ENCODE measurements at regions not wholly inside any gene's neighbourhood (a gene's known extent, or its start where the extent isn't known, plus 50 kb on each side); places are given as distances from the start of the nearest gene placed in this dataset.
"Not testable (repeated sequence)": the region's sequence is repeated elsewhere in the genome, so short reads cannot be mapped to it uniquely, and the experiment has no call there.

DNA sequence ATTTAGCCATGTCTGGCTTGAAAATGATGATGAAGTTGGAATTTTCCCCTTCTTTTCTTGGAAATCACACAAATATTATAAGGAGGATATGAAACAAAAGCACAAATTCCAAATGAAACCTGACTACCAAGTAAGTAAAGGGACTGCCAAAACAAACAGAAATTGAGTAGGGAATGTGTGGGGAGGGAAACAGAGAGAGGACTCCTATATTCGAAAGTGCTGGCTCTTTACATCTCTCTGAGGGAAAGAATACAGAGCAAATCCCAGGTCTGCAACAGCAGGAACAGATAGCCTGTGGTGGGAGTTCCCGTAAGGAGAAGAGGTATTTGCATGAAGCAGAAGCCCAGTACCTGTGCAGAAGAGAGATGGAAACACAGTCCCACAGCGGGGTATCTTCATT lies 583.7 kb downstream of the EPM2A start:
- DNase-seq: no peak

DNA sequence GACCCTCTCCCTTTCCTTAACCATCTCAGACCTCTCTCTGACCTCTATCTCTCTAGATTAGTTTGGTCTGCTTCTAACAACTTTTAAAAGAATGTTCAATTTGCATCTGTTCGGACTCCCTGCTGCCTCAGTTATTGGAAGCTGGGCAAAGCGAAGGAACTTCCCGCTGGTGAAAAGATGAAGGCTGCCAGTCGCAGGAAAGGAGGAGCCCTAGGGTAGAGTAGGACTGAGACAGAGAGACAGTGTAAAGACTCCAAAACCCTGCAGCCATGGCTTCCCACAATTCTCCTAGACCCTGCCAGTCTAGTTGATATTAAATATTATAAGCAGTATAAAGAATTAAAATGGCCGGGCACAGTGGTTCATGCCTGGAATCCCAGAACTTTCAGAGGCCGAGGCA lies 581.8 kb downstream of the EPM2A start:
- DNase-seq: no peak

DNA sequence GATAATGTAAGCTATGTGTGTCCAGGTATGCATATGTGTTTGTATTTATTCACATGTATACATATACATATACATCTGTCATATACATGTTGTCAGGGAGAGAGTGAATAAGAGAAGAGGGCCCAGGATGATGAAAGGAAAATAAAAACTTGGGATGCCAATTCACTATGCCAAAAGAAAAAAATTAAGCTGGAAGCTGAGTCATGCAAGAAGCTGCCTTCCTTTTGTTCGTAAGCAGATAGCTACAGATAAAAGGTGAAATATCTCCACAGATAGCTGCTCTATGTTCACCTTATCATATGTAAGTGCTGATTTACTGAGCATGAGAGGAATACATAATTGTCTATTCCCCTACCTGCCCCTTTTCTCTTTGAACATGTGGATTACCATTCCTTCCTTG lies 579.9 kb downstream of the EPM2A start:
- no peak for DNase-seq

DNA sequence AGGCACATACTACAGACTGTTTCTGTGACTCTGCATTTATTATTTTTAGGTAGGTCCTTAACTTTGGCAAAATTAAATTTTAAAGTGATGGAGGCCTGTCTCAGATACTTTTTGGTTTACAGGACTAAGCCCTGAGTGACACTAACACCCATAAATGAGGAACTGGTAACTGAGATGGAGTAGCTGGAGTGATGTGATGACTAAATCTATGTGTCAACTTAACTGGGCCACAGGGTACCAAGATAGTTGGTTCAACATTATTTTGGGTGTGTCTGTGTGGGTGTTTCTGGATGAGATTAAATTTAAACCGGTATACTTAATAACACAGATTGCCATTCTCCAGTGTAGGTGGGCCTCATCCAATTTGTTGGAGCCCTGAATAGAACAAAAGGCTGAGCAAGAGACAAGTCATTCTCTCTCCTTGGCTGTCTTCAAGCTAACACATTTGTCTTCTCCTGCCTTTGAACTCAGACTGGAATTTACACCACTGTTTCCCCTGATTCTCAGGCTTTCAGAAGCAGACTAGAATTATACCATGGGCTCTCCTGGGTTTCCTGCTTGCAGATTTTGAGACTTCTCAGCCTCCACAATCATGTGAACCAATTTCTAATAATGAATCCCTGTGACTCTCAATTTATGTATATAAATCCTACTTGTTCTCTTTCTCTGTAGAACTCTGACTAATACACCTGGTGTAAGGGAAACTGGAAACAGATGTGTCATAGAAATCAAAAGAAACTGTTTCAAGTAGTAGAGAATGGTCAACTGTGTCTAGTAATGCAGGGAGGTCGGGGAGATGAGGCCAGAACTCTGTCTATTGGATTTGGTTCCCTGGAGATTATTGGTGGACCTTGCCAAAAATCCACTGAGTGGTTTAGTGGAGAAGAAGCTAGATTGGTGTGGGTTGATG lies 579.2 kb downstream of the EPM2A start:
- no peak for DNase-seq

DNA sequence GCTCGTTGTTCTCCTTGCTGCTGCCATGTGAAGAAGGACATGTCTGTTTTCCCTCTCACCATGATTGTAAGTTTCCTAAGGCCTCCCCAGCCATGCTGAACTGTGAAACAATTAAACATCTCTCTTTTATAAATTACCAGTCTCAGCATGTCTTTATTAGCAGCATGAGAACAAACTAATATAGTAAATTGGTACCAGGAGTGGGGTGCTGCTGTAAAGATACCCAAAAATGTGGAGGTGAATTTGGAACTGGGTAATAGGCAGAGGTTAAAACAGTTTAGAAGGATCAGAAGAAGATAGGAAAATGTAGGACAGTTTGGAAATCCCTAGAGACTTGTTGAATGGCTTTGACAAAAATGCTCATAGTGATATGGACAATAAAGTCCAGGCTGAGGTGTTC lies 576.7 kb downstream of the EPM2A start:
- DNase-seq: not testable (repeated sequence)

DNA sequence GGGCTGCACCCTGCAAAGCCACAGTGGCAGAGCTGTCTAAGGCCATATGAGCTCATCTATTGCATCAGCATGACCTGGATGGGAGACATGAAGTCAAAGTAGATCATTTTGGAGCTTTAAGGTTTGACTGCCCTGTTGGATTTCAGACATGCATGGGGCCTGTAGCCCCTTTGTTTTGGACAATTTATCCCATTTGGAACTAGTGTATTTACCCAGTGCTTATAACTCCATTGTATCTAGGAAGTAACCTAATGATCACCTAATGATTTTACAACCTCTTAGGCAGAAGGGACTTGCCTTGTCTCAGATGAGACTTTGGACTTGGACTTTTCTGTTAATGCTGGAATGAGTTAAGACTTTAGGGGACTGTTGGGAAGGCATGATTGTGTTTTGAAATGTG lies 575.4 kb downstream of the EPM2A start:
- DNase-seq: no peak

DNA sequence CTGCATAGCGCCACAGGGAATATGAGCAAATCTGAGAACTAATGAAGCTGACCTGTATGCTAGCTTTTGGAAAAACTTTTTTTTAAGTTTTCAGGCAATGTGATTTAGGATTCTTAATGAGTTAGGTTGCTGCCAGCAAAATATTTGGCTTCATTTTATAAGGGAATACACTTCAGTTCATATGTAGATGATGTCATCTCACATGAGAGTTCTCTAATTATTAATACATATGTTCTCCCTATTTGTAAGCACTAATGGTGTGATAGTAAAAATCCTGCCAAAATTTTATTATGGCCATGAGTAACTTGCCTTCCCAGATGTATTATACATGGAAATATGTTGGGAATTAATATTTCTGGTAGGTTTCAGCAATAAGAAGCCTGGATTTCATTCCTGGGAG lies 573.8 kb downstream of the EPM2A start:
- no peak for DNase-seq

DNA sequence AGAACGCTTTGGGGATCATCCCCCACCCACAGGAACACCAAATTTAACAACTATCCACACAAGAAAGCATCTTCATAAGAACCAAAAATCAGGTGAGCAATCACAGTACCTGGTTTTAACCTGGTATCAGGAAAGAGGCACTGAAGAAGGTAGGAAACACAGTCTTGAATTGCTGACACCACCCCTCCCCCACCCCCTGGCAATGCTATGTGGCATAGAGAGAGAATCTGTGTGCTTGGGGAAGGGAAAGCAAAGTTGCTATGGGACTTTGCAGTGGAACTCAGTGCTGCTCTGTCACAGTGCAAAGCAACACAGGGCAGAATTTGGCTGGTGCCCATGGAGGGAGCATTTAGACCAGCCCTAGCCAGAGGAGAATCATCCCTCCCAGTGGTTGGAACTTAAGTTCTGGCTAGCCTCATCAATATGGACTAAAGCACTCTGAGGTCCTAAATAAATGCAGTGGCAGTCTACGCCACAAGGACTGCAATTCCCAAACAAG lies 565.5 kb downstream of the EPM2A start:
- no peak for DNase-seq

DNA sequence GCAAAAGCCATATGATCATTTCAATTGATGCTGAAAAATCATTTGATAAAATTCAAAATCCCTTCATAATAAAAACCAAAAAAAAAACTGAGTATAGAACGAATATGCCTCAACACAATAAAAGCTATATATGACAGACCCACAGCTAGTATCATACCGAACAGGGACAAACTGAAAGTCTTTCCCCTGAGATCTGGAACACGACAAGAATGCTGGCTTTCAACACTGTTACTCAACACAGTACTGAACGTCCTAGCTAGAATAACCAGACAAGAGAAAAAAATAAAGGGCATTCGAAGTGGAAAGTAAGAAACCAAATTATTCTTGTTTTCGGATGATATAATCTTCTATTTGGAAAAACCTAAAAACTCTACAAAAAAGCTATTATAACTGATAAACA lies 559.9 kb downstream of the EPM2A start:
- no peak for DNase-seq

DNA sequence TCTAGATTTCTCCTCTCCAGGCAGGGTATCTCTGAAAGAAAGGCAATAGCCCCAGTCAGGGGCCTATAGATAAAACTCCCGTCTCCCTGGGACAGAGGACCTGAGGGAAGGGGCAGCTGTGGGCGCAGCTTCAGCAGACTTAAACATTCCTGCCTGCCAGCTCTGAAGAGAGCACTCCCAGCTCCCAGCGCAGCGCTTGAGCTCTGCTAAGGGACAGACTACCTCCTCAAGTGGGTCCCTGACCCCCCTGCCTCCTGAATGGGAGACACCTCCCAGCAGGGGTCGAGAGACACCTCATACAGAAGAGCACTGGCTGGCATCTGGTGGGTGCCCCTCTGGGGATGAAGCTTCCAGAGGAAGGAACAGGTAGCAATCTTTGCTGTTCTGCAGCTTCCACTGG lies 556.9 kb downstream of the EPM2A start:
- DNase-seq: no peak

DNA sequence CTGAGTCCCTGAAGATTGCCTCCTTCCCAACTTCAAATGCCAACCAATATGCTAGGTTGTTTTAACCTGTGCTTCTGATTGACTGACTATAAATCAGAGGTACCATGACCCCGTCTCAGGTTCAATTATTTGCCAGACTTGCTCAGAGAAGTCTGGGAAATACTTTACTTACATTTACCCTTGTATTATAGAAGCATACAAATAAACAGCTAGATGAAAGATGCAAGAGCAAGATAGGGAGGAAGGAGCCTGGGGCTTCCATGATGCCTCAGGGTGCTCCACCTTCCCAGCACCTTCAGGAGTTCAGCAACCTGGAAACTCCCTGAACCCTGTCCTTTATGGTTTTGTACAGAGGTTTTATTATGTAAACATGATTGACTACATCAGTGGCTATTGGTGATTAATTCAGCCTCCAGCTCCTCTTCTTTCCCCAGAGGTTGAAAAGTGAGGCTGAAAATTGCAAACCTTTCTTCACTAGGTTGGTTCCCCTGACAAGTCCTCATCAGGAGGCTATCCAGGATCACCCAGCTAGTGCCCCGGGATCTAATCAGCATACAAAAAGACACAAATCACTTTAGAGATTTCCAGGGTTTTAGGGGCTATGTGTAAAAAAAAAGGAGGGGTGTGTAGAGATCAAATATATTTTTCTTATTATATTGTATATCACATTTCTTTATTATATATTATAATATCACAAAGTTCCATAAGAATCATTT lies 547.7 kb downstream of the EPM2A start:
- no peak for DNase-seq

DNA sequence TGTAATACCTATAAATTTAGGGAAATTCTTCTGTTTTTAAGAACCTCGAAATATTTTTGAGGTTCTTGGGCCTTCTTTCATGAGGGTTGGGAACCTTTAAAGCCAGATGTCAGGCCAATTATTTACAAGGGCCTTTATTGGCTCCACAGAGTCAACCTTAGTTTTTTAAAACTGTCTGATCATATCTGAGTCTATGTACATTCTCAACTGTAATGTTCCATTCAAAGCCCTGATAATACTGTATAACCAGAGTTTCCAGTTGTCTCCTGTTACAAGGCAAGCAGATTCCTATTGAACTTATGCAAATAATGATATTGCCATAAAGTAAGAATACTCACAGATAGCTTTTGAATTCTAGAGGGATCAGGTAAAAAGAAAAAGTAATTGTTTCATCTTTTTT lies 545.5 kb downstream of the EPM2A start:
- DNase-seq: peak; percentile 20

DNA sequence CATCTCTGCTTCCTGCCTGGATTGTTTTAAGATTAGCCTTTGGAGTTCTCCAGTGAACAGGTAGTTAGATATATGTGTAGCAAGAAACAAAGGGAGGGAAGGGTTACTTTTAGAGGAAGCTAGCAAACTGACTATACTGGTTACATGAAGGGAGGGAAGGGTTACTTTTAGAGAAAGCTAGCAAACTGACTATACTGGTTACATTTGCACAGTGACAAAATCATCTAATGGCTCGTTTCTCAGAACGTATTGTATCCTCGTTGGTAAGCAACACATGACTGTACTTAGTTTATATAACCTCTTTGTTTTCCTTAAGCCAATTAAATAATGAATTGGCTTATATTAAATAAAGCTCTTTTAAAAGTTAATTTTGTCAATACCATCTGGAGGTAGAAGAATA lies 540.9 kb downstream of the EPM2A start:
- no peak for DNase-seq

DNA sequence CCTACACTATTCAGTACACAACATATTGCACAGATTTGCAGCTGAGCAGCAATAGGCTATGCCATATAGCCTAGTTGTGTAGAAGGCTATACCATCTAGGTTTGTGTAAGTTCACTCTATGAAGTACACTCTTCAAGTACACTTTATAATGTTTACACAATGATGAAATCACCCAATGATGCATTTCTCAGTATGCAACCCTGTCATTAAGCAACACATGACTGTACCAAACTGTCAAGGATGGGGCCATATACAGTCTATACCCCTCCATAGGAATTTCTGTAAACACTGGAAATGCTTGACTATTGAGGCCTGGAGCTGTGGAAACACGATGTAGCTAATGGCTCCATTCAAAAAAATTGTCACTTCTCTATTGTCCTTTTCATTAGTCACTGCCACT lies 535.4 kb downstream of the EPM2A start:
- DNase-seq: no peak

DNA sequence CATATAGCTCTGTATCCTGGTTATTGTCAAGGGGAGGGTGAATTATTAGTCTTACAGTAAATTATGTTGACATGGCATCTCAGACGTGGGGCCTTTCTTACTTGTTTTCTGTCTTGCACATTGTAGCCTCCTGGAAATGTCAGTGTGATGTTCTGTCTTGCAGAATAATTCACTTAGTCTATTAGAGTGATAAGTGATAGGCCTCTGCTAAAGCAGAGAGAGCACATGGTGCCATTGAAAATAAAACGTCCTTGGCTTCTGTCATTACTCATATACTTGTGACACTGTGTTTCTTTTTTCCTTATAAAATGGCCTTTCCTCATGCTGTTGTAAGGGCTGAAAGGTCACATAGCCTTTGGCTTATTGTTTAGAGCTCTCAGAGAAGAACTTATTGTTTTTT lies 531.0 kb downstream of the EPM2A start:
- DNase-seq: no peak

DNA sequence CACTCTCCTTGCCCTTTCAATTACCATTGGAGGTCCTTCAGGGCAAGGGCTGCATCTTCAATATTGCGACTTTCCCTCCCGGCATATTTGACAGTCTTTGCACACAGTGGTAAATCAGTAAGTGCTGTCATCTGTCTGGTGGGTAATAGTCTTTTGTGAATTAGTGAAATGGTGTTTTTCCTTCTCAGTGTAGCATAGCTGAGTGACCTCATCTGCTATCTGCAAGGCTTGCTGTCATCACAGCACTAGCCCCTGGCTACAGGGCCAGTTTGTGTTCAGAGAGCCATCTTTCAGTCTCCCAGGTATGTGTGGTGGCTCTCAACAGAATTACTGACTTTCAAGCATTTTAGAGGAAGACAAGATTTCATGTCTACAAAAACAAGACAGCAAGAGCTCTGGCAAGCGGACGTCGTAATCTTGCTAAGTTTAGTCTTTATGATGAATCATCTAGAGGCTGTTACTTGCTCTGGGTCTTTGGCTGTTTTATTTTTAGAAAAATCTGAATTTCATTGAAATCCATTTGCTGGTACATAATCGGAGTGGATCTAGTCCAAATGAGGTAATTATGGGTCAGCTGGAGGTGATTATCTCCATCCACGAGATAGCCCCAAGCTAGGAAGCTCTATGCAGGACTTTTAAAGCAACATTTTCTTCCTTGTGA lies 528.9 kb downstream of the EPM2A start:
- no peak for DNase-seq

DNA sequence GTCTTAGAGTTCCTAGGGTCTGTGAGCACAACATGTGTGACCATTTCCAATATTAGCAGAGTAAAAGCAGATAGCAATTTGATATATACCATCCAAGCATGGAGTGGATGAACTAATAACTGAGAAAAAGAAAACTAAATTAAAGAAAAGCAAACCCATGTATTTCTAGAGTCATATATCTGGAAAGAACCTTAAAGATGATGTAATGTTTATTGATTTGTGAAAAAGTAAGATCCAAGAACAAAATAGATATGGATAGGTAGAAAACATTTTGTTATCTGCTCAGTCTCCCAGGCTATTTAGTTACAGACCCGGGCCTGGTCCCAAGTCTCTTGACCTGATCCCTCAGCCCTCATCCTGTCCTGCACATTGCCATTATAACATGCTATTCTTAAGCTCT lies 526.8 kb downstream of the EPM2A start:
- no peak for DNase-seq

DNA sequence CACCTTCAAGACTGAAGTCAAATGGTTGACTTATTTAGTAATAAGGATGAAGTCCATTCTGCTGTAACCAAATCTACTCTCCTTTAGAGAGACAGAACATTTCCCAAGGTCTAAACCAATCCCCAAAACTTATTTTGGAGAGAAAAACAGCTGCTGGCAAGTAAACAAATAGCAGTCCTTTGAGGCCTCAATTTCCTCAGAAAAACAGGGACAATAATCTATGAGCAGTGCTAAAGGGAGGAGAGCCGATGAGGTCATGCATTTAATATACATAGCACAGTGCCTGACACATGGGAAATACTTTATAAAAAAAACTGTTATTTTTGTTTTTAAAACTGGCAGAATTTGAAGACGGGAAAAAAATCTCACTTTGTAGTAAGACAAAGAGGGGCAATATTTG lies 526.0 kb downstream of the EPM2A start:
- no peak for DNase-seq

DNA sequence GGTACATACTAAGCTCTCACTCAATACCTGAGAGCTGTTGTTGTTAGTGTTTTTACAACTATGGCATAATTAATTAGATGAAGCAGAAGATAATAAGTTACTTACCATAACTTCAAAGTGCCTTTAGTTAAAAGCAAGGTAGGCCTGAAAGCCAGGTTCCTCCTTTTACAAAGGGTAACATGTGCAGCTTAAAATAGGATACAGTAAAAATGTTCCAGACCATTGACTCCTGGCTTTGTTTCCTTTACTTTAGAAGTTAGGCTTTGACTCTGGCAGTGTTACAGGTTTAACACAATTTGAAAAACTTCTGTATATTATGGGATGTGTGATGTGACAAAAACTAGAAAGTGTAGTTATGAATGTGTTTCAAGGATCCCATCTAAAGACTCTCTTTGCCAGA lies 522.5 kb downstream of the EPM2A start:
- DNase-seq: no peak

DNA sequence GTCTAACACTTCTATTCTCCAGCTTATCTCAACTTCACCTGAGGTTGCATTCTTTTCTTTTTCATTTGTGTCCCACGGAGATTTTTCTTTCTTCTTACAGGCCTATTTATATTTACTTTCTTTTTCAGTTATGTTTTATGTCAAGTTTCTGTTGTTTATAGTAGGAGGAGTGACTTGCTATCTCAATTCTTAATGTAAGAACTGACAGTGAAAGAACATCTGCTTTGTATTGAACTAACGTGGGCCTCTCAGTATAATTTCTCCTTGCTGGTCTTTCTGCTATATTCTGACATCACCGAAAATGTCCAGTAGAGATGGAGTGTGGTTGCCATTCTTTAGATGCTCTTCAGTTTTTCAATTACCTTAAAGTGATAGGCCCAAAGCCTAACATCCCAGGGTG lies 521.7 kb downstream of the EPM2A start:
- DNase-seq: no peak

DNA sequence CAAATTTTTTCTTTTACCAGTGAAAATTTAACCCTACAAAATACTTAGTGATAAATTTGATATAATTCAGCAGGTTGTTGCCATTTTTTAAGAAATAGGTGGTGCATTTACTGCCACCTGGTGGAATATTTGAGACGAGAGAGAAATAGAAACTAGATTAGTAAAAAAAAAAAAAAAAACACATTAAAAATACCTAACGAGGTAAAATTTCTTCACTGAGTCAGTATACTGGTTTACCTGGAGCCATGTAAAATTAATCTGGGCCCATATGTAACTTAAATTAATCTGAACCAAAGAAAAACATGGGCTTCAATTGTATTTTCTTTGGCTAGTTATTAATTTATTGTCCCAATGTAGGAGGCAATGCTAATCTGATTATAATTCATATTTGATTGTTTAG lies 520.8 kb downstream of the EPM2A start:
- DNase-seq: peak; percentile 16

DNA sequence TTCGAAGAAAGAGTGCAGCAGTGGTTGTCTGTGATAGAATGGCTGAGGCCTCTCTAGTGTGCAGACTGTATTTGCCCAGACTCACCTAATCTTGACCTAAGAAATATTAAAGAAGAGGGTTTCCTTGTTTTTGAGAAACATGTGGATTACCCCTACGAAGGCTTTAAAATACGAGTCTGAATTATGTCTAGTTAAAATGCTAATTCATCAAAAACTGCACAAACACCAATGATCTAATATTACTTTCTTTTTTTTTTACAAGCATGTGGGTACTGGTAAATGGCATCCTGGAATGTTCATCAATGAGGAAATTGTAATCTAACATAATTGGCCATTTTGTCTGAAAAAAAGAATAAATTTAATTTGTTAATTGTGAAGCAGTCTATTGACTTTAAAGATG lies 510.9 kb downstream of the EPM2A start:
- DNase-seq: no peak

DNA sequence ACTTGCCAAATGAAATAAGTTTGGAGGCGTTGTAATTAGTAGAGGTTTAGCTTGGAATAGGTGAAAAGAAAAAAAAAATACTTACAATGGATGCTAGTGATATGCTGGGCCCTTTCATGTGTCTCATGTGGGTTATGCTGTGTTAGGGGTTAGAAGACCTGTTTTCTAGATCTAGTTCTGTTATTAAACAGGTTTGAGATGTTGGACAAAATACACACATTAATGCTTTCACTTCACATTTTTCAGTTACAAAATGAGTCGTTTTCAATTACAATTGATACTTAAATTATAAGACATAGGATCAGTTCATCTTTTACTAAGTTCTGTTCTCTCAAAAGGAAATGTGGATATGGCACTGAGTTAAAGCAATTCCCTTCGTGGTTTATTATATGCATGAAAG lies 509.8 kb downstream of the EPM2A start:
- DNase-seq: no peak

DNA sequence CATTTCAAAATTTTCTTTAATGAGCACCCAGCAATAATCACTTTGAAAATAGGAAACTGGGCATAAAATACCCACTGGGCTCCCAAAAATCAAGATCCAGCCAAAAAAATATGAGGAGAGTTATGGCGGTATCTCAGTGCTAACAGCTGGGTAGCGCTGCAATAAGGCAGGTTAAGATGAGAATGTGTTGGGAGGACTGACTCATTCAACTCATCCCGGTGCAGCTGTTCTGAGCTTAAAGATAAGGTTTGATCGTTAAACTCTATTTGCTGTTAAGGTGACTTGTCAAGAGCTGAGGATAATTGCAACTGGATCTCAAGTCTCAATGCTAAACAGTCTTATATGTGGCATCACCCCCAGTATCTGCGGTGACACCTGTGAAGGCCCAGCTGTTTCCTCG lies 507.7 kb downstream of the EPM2A start:
- no peak for DNase-seq
